Neuronal stem cell (in vitro differentiated cells): ENCODE measurements at regions not wholly inside any gene's neighbourhood (a gene's known extent, or its start where the extent isn't known, plus 50 kb on each side); places are given as distances from the start of the nearest gene placed in this dataset.
"Not testable (repeated sequence)": the region's sequence is repeated elsewhere in the genome, so short reads cannot be mapped to it uniquely, and the experiment has no call there.

ENCODE experiments used
- DNase-seq: peaks from one replicate; pipeline ENCODE4 v3.0.0-alpha.2; 2013; ENCODE audit warnings: low spot score
- H2AFZ ChIP-seq: one replicate; pipeline ENCODE4 v1.6.1; 2013; ENCODE audit warnings: mild to moderate bottlenecking, low read length, inconsistent platforms
- H2AK5ac ChIP-seq: 2 replicates; pipeline ENCODE4 v1.6.1; 2013; ENCODE audit warnings: low read depth, mild to moderate bottlenecking, inconsistent platforms, low read length, moderate library complexity, mixed read lengths
- H2BK120ac ChIP-seq: 2 replicates; pipeline ENCODE4 v1.6.1; 2013; ENCODE audit warnings: low read depth, mild to moderate bottlenecking, inconsistent platforms, low read length, moderate library complexity, mixed read lengths
- H2BK12ac ChIP-seq: one replicate; pipeline ENCODE4 v1.6.1; 2013; ENCODE audit warnings: low read length, inconsistent platforms
- H2BK15ac ChIP-seq: 2 replicates; pipeline ENCODE4 v1.6.1; 2013; ENCODE audit warnings: mild to moderate bottlenecking, low read length, inconsistent platforms, mixed read lengths
- H2BK5ac ChIP-seq: one replicate; pipeline ENCODE4 v1.6.1; 2013; ENCODE audit warnings: inconsistent platforms, mild to moderate bottlenecking, low read length, moderate library complexity
- H3K14ac ChIP-seq: one replicate; pipeline ENCODE4 v1.6.1; 2013; ENCODE audit warnings: low read length, inconsistent platforms
- H3K18ac ChIP-seq: 2 replicates; pipeline ENCODE4 v1.6.1; 2013; ENCODE audit warnings: low read length, inconsistent platforms
- H3K23ac ChIP-seq: 2 replicates; pipeline ENCODE4 v1.6.1; 2013; ENCODE audit warnings: low read depth, mild to moderate bottlenecking, mixed read lengths, low read length, inconsistent platforms; ENCODE audit not compliant: poor library complexity
- H3K27ac ChIP-seq: replicated peaks from 3 replicates; pipeline ENCODE4 v1.5.1; 2013; ENCODE audit warnings: low read length, inconsistent platforms
- H3K27me3 ChIP-seq, 3 experiments: 2 replicates each; pipeline ENCODE4 v1.6.1; 2013; ENCODE audit warnings: low read length in 3 of 3, mild to moderate bottlenecking in 2 of 3, inconsistent platforms in 1 of 3, low read depth in 1 of 3, mixed read lengths in 1 of 3, moderate library complexity in 1 of 3; ENCODE audit not compliant: control insufficient read depth in 3 of 3, insufficient read depth in 3 of 3
- H3K36me3 ChIP-seq, 2 donors: replicated peaks in 1 of 2; 2 replicates each; pipeline ENCODE4 v1.6.1; 2013; ENCODE audit warnings: low read length in 2 of 2; ENCODE audit not compliant: control insufficient read depth in 2 of 2, insufficient read depth in 2 of 2
- H3K4ac ChIP-seq: 2 replicates; pipeline ENCODE4 v1.6.1; 2013; ENCODE audit warnings: inconsistent platforms, mild to moderate bottlenecking, low read length, moderate library complexity
- H3K4me1 ChIP-seq, 2 donors: 1 replicate in 1 of 2; 2 replicates in 1 of 2; pipeline ENCODE4 v1.6.1; 2013; ENCODE audit warnings: low read length in 2 of 2, low read depth in 1 of 2; ENCODE audit not compliant: control insufficient read depth in 2 of 2, insufficient read depth in 1 of 2
- H3K4me2 ChIP-seq: one replicate; pipeline ENCODE4 v1.6.1; 2013; ENCODE audit warnings: mild to moderate bottlenecking, low read length, inconsistent platforms; ENCODE audit not compliant: insufficient read depth, poor library complexity, severe bottlenecking
- H3K4me3 ChIP-seq, 2 donors: 2 replicates each; pipeline ENCODE4 v1.5.1; 2013; ENCODE audit warnings: low read length in 2 of 2, mild to moderate bottlenecking in 2 of 2, inconsistent platforms in 1 of 2, moderate library complexity in 1 of 2
- H3K79me1 ChIP-seq: one replicate; pipeline ENCODE4 v1.6.1; 2013; ENCODE audit warnings: low read depth, mild to moderate bottlenecking, inconsistent platforms, low read length, moderate library complexity
- H3K9ac ChIP-seq: one replicate; pipeline ENCODE4 v1.6.1; 2013; ENCODE audit warnings: mild to moderate bottlenecking, low read depth, low read length, inconsistent platforms; ENCODE audit not compliant: poor library complexity
- H3K9me3 ChIP-seq, 2 donors: replicated peaks in 1 of 2; 2 replicates each; pipeline versions ENCODE3 to v1.6.1; 2013; ENCODE audit warnings: low read length in 2 of 2, mild to moderate bottlenecking in 2 of 2, inconsistent platforms in 1 of 2, low read depth in 1 of 2, mixed read lengths in 1 of 2, moderate library complexity in 1 of 2; ENCODE audit not compliant: control insufficient read depth in 2 of 2, insufficient read depth in 1 of 2
- H4K8ac ChIP-seq: one replicate; pipeline ENCODE4 v1.6.1; 2013; ENCODE audit warnings: low read depth, mild to moderate bottlenecking, inconsistent platforms, low read length, moderate library complexity
- H4K91ac ChIP-seq: one replicate; pipeline ENCODE4 v1.6.1; 2013; ENCODE audit warnings: low read length, low read depth, mild to moderate bottlenecking, inconsistent platforms; ENCODE audit not compliant: poor library complexity
- WGBS, 2 donors: extraction: QIAGEN DNeasy Blood & Tissue Kit; methylation state at CpG; one replicate each; pipeline ENCODE4 v1.1.7; 2013; ENCODE audit warnings: missing lambda C conversion rate in 2 of 2, mixed read lengths in 1 of 2; ENCODE audit not compliant: insufficient read length in 2 of 2, insufficient replicate concordance in 1 of 2; ENCODE audit errors: extremely low coverage in 2 of 2; 5-methylcytosine and 5-hydroxymethylcytosine counted together

DNA sequence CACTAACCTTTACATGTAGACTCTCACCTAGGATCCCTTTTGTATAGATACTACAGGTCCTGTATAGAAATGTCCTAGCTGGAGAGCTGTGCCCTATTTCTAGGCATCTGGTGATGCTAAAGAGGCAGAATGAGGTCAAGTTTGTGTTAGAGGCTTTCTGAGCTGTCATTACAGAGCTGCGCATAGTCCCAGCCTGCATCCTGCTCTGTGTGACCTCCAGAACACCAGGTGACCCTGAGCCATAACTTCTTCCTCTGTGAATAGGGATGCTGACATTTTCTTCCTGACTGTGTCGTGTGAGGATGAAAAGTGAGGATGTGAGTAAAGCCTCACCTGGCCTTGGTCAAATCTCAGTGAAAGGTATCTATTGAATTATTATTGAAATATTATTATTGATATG lies 66.3 kb downstream of the GLUL start:
- H2AK5ac ChIP-seq: no peak overlapping the region
- H4K8ac ChIP-seq: no peak overlapping the region
- no peak overlapping the region for H3K4me3 ChIP-seq
- no peaks in the 10 kb centered on the region for H3K36me3 ChIP-seq
- no peaks in the 10 kb centered on the region for H3K79me1 ChIP-seq
- H3K18ac ChIP-seq: no peak overlapping the region
- H3K27ac ChIP-seq: no peak overlapping the region
- H3K23ac ChIP-seq: no peak overlapping the region
- no peak overlapping the region for H2BK5ac ChIP-seq
- no peak overlapping the region for H2BK120ac ChIP-seq
- H4K91ac ChIP-seq: no peak overlapping the region
- no peak overlapping the region for H2BK15ac ChIP-seq
- H3K4me2 ChIP-seq: no peak overlapping the region
- no peak overlapping the region for H3K14ac ChIP-seq
- no peaks in the 10 kb centered on the region for H3K27me3 ChIP-seq
- H3K9ac ChIP-seq: no peak overlapping the region
- DNase-seq: no peak
- no CpG with 5 or more reads among the region's 2 CpGs for whole genome bisulfite sequencing, 2 donors
- H2BK12ac ChIP-seq: no peak overlapping the region
- H3K4ac ChIP-seq: no peak overlapping the region
- no peaks in the 10 kb centered on the region for H3K4me1 ChIP-seq
- no peak overlapping the region for H2AFZ ChIP-seq
- no peaks in the 10 kb centered on the region for H3K9me3 ChIP-seq

DNA sequence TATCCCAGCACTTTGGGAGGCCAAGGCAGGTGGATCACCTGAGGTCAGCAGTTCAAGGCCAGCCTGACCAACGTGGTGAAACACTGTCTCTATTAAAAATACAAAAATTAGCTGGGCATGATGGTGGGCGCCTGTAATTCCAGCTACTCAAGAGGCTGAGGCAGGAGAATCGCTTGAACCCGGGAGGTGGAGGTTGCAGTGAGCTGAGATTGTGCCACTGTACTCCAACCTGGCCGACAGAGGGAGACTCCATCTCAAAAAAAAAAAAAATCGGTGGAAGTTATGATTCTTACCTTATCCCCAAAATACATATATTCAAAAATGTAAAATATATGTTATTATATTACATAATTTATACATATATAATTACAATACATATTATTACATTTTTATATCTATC lies 70.1 kb downstream of the GLUL start:
- not testable (repeated sequence) for H3K27me3 ChIP-seq, H3K18ac ChIP-seq, H3K23ac ChIP-seq, H3K4me2 ChIP-seq, H3K27ac ChIP-seq, H3K4me3 ChIP-seq, H2BK120ac ChIP-seq, H2BK5ac ChIP-seq, H3K36me3 ChIP-seq, H2AK5ac ChIP-seq, H3K4ac ChIP-seq, H3K4me1 ChIP-seq, H3K9ac ChIP-seq, DNase-seq, H3K9me3 ChIP-seq, H3K79me1 ChIP-seq, H2AFZ ChIP-seq, H4K91ac ChIP-seq, H4K8ac ChIP-seq, H3K14ac ChIP-seq, H2BK12ac ChIP-seq, H2BK15ac ChIP-seq
- WGBS, 2 donors: no CpG with 5 or more reads among the region's 6 CpGs

DNA sequence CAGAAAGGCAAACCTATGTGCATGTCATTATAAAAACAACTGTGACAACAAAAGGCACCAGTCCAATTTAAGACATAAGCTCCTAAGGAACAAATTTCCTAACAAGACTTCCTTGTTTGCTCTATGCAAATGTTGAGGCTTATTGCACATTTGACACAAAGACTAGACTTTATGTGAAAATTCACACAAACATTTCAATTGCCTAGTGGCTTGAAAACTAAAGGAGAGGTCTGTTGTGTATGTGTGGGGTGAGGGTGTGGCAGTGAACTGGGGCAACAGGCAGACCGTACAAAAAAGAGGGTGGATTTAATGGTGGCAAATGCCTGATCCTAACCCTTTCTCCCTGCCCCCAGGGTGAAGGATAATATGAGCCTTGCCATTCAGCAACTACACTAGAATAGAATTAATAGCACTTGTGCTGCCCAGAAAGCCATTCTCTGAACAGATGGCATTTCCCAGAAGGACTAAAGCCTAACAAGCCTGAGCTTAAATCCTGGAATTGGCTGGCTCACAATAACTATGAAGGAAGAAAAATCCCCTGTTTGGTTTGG lies 73.9 kb downstream of the GLUL start:
- no peaks in the 10 kb centered on the region for H3K27me3 ChIP-seq
- H3K4ac ChIP-seq: no peak overlapping the region
- H4K8ac ChIP-seq: no peak overlapping the region
- H3K14ac ChIP-seq: no peak overlapping the region
- H4K91ac ChIP-seq: no peak overlapping the region
- H3K9ac ChIP-seq: no peak overlapping the region
- no peak overlapping the region for H2BK15ac ChIP-seq
- H3K4me1 ChIP-seq: peaks cover 0 to 3% of the 10 kb centered on the region in 2 donors
- H3K79me1 ChIP-seq: no peaks in the 10 kb centered on the region
- no peak overlapping the region for H2BK120ac ChIP-seq
- H2AFZ ChIP-seq: no peak overlapping the region
- DNase-seq: no peak
- H3K4me2 ChIP-seq: no peak overlapping the region
- H2AK5ac ChIP-seq: no peak overlapping the region
- no peak overlapping the region for H2BK12ac ChIP-seq
- no peak overlapping the region for H2BK5ac ChIP-seq
- no peak overlapping the region for H3K4me3 ChIP-seq
- H3K23ac ChIP-seq: no peak overlapping the region
- H3K27ac ChIP-seq: no peak overlapping the region
- no peak overlapping the region for H3K18ac ChIP-seq
- WGBS, 2 donors: no CpG with 5 or more reads among the region's 1 CpG
- H3K36me3 ChIP-seq: no peaks in the 10 kb centered on the region
- H3K9me3 ChIP-seq: no peaks in the 10 kb centered on the region

GRCh38 chr1:182316454-182316853 lies 75.1 kb downstream of the GLUL start:
- H2BK12ac ChIP-seq, H2BK120ac ChIP-seq, H3K14ac ChIP-seq, H3K4me3 ChIP-seq, H4K91ac ChIP-seq, H3K23ac ChIP-seq, DNase-seq, H3K4me1 ChIP-seq, H4K8ac ChIP-seq, H3K9ac ChIP-seq, H3K18ac ChIP-seq, H3K27me3 ChIP-seq, H3K4me2 ChIP-seq, H3K79me1 ChIP-seq, H2BK15ac ChIP-seq, H2AFZ ChIP-seq, H3K9me3 ChIP-seq, H3K36me3 ChIP-seq, H2AK5ac ChIP-seq, H2BK5ac ChIP-seq, H3K4ac ChIP-seq, H3K27ac ChIP-seq: not testable (repeated sequence)
- no CpG with 5 or more reads among the region's 3 CpGs for WGBS, 2 donors
